CD4-positive, alpha-beta T cell treated with Interleukin-4 for 4 hours (primary cell): ENCODE measurements at regions not wholly inside any gene's neighbourhood (a gene's known extent, or its start where the extent isn't known, plus 50 kb on each side); places are given as distances from the start of the nearest gene placed in this dataset.
"Not testable (repeated sequence)": the region's sequence is repeated elsewhere in the genome, so short reads cannot be mapped to it uniquely, and the experiment has no call there.

Experiments used
- DNase-seq: peaks from one replicate; pipeline ENCODE4 v3.0.0-alpha.2; 2020

- DNase-seq, result no peak
Measured at GRCh38 chrX:39688576-39689375, 409.0 kb downstream of the BCOR start.

GRCh38 chrX:39689376-39690104 lies 408.2 kb downstream of the BCOR start:
- no peak for DNase-seq

- no peak for DNase-seq
Measured at GRCh38 chrX:39690541-39691415, 407.0 kb downstream of the BCOR start.

- no peak for DNase-seq
Measured at GRCh38 chrX:39691724-39692123, 406.0 kb downstream of the BCOR start.

- no peak for DNase-seq
Measured at GRCh38 chrX:39692796-39693195, 405.0 kb downstream of the BCOR start.

GRCh38 chrX:39693298-39693697 lies 404.5 kb downstream of the BCOR start:
- no peak for DNase-seq

GRCh38 chrX:39702636-39703035 lies 395.1 kb downstream of the BCOR start:
- not testable (repeated sequence) for DNase-seq

GRCh38 chrX:39703307-39703706 lies 394.5 kb downstream of the BCOR start:
- no peak for DNase-seq

GRCh38 chrX:39704590-39704989 lies 393.2 kb downstream of the BCOR start:
- DNase-seq, result no peak

- no peak for DNase-seq
Measured at GRCh38 chrX:39705290-39705689, 392.5 kb downstream of the BCOR start.

GRCh38 chrX:39709364-39709763 lies 388.4 kb downstream of the BCOR start:
- DNase-seq, result no peak

- no peak for DNase-seq
Measured at GRCh38 chrX:39709812-39710211, 387.9 kb downstream of the BCOR start.

- DNase-seq, result no peak
Measured at GRCh38 chrX:39710776-39711175, 387.0 kb downstream of the BCOR start.

GRCh38 chrX:39714471-39714870 lies 383.3 kb downstream of the BCOR start:
- DNase-seq, result no peak

- DNase-seq, result no peak
Measured at GRCh38 chrX:39716401-39716800, 381.4 kb downstream of the BCOR start.

GRCh38 chrX:39716802-39717540 lies 380.8 kb downstream of the BCOR start:
- DNase-seq, result no peak

- no peak for DNase-seq
Measured at GRCh38 chrX:39718981-39719380, 378.8 kb downstream of the BCOR start.

GRCh38 chrX:39720945-39721344 lies 376.8 kb downstream of the BCOR start:
- DNase-seq, result no peak

- no peak for DNase-seq
Measured at GRCh38 chrX:39721566-39722279, 376.0 kb downstream of the BCOR start.

GRCh38 chrX:39724544-39724943 lies 373.2 kb downstream of the BCOR start:
- DNase-seq, result no peak

GRCh38 chrX:39725114-39725513 lies 372.6 kb downstream of the BCOR start:
- no peak for DNase-seq
